Gastroesophageal sphincter (tissue), 4 donors: ENCODE measurements at regions not wholly inside any gene's neighbourhood (a gene's known extent, or its start where the extent isn't known, plus 50 kb on each side); places are given as distances from the start of the nearest gene placed in this dataset.
"Not testable (repeated sequence)": the region's sequence is repeated elsewhere in the genome, so short reads cannot be mapped to it uniquely, and the experiment has no call there.

ENCODE experiments used
- ATAC-seq: fragments of 150-250 bp; one replicate; pipeline ENCODE4 v1.9.1; 2016; ENCODE audit warnings: mild to moderate bottlenecking, moderate library complexity
- H3K27ac ChIP-seq, 4 donors: fragments of 200-600 bp; sonication (generic) in 3 of 4; 1 replicate in 3 of 4; 2 replicates in 1 of 4; pipeline ENCODE4 v1.5.1; 2016 to 2019
- H3K27me3 ChIP-seq: fragments of 200-600 bp; sonication (generic); one replicate; pipeline ENCODE4 v1.5.1; 2019
- H3K36me3 ChIP-seq, 2 donors: fragments of 200-600 bp; sonication (generic); one replicate each; pipeline ENCODE4 v1.5.1; 2019; ENCODE audit warnings: control low read depth in 1 of 2
- H3K4me1 ChIP-seq, 3 donors: fragments of 200-600 bp; sonication (generic); 1 replicate in 2 of 3; 2 replicates in 1 of 3; pipeline ENCODE4 v1.5.1; 2016 to 2019; ENCODE audit warnings: control low read depth in 2 of 3
- H3K4me3 ChIP-seq, 2 donors: fragments of 200-600 bp; sonication (generic); one replicate each; pipeline ENCODE4 v1.5.1; 2019; ENCODE audit warnings: mild to moderate bottlenecking in 1 of 2, moderate library complexity in 1 of 2
- H3K9me3 ChIP-seq, 3 donors: fragments of 200-600 bp; sonication (generic); one replicate each; pipeline ENCODE4 v1.5.1; 2017 to 2019; ENCODE audit warnings: control low read depth in 2 of 3
- CTCF ChIP-seq, 4 experiments: fragments of 200-600 bp in 2 of 4; fragments of 450-650 bp in 2 of 4; sonication (generic) in 1 of 4; IDR thresholded peaks; one replicate each; pipeline ENCODE4 v1.5.1; 2017 to 2019; ENCODE audit warnings: antibody characterized with exemption in 4 of 4, mild to moderate bottlenecking in 2 of 4, moderate library complexity in 2 of 4
- EP300 ChIP-seq: sonication (generic); formaldehyde crosslinking; IDR thresholded peaks from one replicate; pipeline ENCODE4 v1.6.1; 2017; ENCODE audit warnings: antibody characterized with exemption, mild to moderate bottlenecking
- POLR2A ChIP-seq, 2 donors: fragments of 450-650 bp; IDR thresholded peaks; one replicate each; pipeline ENCODE4 v1.6.1; 2017; ENCODE audit warnings: antibody characterized with exemption in 2 of 2, mild to moderate bottlenecking in 2 of 2, moderate library complexity in 1 of 2
- POLR2AphosphoS5 ChIP-seq: sonication (generic); formaldehyde crosslinking; IDR thresholded peaks from one replicate; pipeline ENCODE4 v1.6.1; 2017; ENCODE audit warnings: antibody characterized with exemption
- WGBS, 2 donors: methylation state at CpG; one replicate each; pipeline ENCODE4 v1.1.5; 2018; ENCODE audit warnings: low coverage in 1 of 2; 5-methylcytosine and 5-hydroxymethylcytosine counted together

GRCh38 chr6:82488403-82488802 lies 124.8 kb downstream of the TPBG start:
- no peaks in the 10 kb centered on the region for H3K36me3 ChIP-seq
- no peaks in the 10 kb centered on the region for H3K27me3 ChIP-seq
- peaks cover 0 to 39% (median 0%) of the 10 kb centered on the region in 3 donors for H3K9me3 ChIP-seq
- no peak for ATAC-seq
- H3K4me1 ChIP-seq = no peaks in the 10 kb centered on the region
- 67 to 75% methylated on average over 1 of the region's 1 CpG for WGBS, 2 donors
- no peak for TF ChIP-seq EP300
- TF ChIP-seq CTCF (IDR thresholded peaks at IDR 0.05) = no peak
- TF ChIP-seq POLR2A (IDR thresholded peaks at IDR 0.05) = no peak
- no peak for TF ChIP-seq POLR2AphosphoS5
- no peak overlapping the region for H3K27ac ChIP-seq
- no peak overlapping the region for H3K4me3 ChIP-seq

GRCh38 chr6:82492134-82492533 lies 128.5 kb downstream of the TPBG start:
- no peak overlapping the region for H3K4me3 ChIP-seq
- ATAC-seq = no peak
- H3K36me3 ChIP-seq = no peaks in the 10 kb centered on the region
- H3K27ac ChIP-seq = no peak overlapping the region
- H3K4me1 ChIP-seq = peaks cover 0 to 4% (median 0%) of the 10 kb centered on the region in 3 donors
- H3K27me3 ChIP-seq = no peaks in the 10 kb centered on the region
- H3K9me3 ChIP-seq = peaks cover 0 to 17% (median 0%) of the 10 kb centered on the region in 3 donors
- WGBS, 2 donors = 19 to 26% methylated on average over 2 of the region's 2 CpGs
- TF ChIP-seq EP300 (no peak), CTCF (IDR thresholded peaks at IDR 0.05) (no peak), POLR2AphosphoS5 (no peak)

- Histone ChIP-seq H3K27me3 (no peaks in the 10 kb centered on the region), H3K4me3 (no peak overlapping the region), H3K27ac (no peak overlapping the region), H3K4me1 (peaks cover 0 to 4% (median 0%) of the 10 kb centered on the region in 3 donors), H3K36me3 (no peaks in the 10 kb centered on the region), H3K9me3 (peaks cover 0 to 7% (median 0%) of the 10 kb centered on the region in 3 donors)
- TF ChIP-seq EP300 (no peak), CTCF (IDR thresholded peaks at IDR 0.05) (no peak), POLR2A (IDR thresholded peaks at IDR 0.05) (no peak), POLR2AphosphoS5 (no peak)
- no peak for ATAC-seq
- WGBS, 2 donors = 43 to 56% methylated on average over 1 of the region's 1 CpG
These were observed 129.8 kb downstream of the TPBG start for GRCh38 chr6:82493467-82493866.

GRCh38 chr6:82494367-82494766 lies 130.8 kb downstream of the TPBG start:
- Histone ChIP-seq H3K27ac (no peak overlapping the region), H3K4me3 (no peak overlapping the region), H3K36me3 (no peaks in the 10 kb centered on the region), H3K9me3 (no peaks in the 10 kb centered on the region), H3K27me3 (no peaks in the 10 kb centered on the region), H3K4me1 (peaks cover 0 to 4% (median 0%) of the 10 kb centered on the region in 3 donors)
- no peak for TF ChIP-seq POLR2A (IDR thresholded peaks at IDR 0.05)
- ATAC-seq = no peak

- 85 to 100% methylated on average over 2 to 4 of the region's 5 CpGs for WGBS, 2 donors
- not testable (repeated sequence) for H3K36me3 ChIP-seq, H3K27ac ChIP-seq, ATAC-seq, H3K9me3 ChIP-seq, H3K27me3 ChIP-seq, H3K4me3 ChIP-seq, H3K4me1 ChIP-seq
These were observed 138.3 kb downstream of the TPBG start for GRCh38 chr6:82501901-82502300.

GRCh38 chr6:82506526-82506925 lies 142.9 kb downstream of the TPBG start:
- H3K9me3 ChIP-seq = peaks cover 0 to 6% (median 0%) of the 10 kb centered on the region in 3 donors
- no peak for ATAC-seq
- no peaks in the 10 kb centered on the region for H3K4me1 ChIP-seq
- H3K27me3 ChIP-seq = no peaks in the 10 kb centered on the region
- TF ChIP-seq EP300 (no peak), CTCF (IDR thresholded peaks at IDR 0.05) (no peak), POLR2A (IDR thresholded peaks at IDR 0.05) (no peak), POLR2AphosphoS5 (no peak)
- H3K4me3 ChIP-seq = no peak overlapping the region
- no peaks in the 10 kb centered on the region for H3K36me3 ChIP-seq
- no peak overlapping the region for H3K27ac ChIP-seq
- WGBS, 2 donors = 58% methylated on average over 1 of the region's 1 CpG; no CpG with 5 or more reads in 1 of the 2 donors
